Stimulated activated CD4-positive, alpha-beta T cell treated with anti-CD3 and anti-CD28 coated beads, TNF-alpha, amount 100 ng/mL, for 48 hours (primary cell): ENCODE measurements at regions not wholly inside any gene's neighbourhood (a gene's known extent, or its start where the extent isn't known, plus 50 kb on each side); places are given as distances from the start of the nearest gene placed in this dataset.

Source experiments
- DNase-seq, 3 donors: peaks; one replicate each; pipeline ENCODE4 v3.0.0-alpha.2; 2020; ENCODE audit warnings: low read depth in 3 of 3

- no peak for DNase-seq
Observed at GRCh38 chr1:34655875-34656240, 99.0 kb upstream of the GJB5 start.

GRCh38 chr1:34656299-34656698, 98.5 kb upstream of the GJB5 start:
- DNase-seq = no peak

DNA sequence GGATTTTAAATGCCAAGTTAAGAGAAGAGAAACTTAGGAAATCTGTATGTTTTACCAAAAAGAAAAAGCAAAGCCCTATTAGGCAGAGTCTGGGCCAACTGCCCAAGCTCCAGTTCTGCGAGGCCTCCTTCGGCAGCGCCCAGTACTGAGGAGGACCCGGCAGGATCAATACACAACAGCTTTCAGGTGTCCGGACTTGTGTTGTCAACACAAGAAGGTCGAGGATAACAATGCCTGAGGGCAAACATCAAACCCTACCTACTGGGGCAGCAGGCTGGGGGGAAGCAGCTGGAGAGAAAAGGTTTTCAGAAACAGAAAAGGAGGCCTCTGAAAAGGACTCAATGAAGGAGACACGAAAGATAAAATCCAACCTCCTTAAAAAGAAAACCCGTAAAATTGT, 98.1 kb upstream of the GJB5 start:
- no peak for DNase-seq

GRCh38 chr1:34657266-34657665, 97.6 kb upstream of the GJB5 start:
- no peak for DNase-seq

GRCh38 chr1:34657849-34658248, 97.0 kb upstream of the GJB5 start:
- no peak for DNase-seq

- DNase-seq = no peak
Observed at GRCh38 chr1:34663031-34663430, 91.8 kb upstream of the GJB5 start.

GRCh38 chr1:34668063-34668462, 86.8 kb upstream of the GJB5 start:
- no peak for DNase-seq

DNA sequence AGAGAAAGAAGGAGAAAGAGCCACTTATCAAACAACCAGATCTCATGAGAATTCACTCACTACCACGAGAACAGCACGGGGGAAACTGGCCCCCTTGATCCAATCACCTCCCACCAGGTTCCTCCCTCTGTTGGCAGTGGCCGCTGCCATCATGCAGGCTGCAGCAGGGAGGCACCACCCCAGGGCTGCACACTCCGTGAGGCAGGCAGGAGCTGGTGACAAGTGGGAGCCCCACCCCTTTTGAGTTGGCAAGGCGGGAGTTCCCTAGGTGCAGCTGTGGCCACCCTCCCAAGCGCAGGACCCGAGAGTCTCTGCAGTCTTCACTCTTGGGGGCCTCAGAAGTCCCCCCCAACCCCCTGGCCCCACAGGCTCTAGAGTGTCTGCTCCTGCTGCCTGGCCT, 83.9 kb upstream of the GJB5 start:
- no peak for DNase-seq

GRCh38 chr1:34671887-34672286, 83.0 kb upstream of the GJB5 start:
- no peak for DNase-seq

DNA sequence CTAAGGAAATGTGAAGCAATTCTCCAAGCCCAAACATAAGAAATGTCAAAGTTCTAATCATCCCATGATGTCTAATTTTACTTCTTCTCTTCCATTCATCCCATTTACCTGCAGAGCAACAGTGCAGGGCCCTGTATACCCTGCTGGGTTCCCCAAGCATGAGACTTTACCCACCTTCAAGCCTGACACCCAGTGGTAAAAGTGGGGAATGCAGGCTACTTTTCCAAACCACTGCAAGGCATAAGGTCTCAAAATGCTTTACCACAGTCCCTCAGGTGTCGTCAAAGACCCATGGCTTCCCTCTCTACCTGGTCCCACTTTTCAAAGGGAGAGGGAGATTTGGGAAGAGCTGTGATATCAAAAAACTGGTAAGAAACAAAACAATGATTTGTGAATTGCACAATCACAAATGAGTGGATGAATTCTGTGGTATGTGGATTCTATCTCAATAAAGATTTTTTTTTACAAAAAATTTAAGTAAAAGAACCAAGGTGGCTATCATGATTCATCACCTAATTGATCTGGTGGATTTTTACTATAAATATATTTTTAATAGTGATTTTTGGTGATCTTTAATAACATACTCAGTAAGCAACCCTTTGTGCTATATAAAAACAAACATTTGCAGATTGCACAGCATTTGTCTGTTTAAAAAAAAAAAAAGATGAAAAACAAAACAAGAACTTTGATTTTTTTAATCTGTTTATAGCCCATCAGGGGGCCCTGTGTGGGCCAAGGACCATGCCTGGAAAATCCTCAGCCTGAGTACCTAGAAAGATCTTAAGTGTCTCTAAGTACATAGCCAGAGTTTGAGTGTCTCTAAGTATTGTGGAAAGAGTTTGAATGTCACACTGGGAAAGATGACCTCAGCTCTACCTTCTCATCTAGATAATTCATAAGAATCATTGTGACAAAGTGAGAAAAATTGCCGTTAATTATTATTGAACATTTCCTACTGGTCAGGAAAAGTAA, 73.1 kb upstream of the GJB5 start:
- DNase-seq = peak; percentile 15 to 39 (median 22)

DNA sequence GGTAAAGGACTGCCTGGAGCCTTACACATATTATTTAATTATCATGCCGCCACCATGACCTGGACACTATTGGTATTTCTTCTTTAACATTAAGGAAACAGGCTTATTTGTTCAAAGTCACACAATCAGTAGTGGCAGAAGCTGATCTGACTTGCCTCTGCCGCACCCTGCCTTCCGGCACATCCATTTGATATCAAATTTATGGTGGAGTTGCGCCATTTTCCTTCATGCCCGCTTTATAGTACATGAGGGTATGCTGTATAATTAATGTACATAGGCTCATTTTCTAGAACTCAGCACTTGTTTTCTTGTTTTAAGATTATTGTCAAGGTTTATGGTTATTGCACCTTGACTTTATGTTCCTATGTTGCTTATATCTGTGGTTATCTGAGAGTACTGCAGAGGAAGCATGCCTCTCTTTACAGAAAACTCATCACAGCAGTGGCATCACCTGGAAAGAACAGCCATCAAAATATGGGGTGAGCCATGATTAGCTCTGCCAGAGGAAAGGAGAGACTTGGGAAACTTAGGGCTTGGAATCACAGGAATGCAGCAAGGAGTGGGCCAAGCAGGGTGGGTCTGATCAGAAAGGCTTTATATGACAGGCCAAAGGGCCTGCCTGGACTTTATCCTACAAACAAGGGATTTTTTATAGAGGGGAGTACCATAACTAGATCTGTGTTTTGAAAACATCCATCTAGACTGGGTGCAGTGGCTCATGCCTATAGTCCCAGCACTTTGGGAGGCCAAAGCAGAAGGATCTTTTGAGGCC, 72.2 kb upstream of the GJB5 start:
- no peak for DNase-seq

DNA sequence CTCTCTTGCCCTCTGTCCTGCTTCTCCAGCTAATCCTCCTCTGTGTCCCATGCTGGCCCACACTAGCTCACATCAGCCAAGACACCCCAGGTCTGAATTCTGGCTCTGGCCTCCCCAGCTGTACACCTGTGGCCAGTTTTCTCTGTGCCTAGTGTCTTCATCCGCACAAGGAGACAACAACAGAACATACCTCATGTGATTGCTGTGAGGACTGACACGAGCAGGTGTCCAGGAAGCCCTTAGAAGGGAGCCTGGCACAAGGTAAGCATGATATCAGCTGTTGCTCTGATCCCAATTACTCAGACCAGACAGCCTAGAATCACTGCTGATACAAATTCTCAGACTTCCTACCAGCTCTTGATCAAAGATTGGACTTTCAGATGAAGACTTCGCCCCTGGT, 71.2 kb upstream of the GJB5 start:
- DNase-seq = no peak

- peak in 1 of 3 donors; percentile 1 for DNase-seq
Observed at GRCh38 chr1:34684266-34684665, 70.6 kb upstream of the GJB5 start.

DNA sequence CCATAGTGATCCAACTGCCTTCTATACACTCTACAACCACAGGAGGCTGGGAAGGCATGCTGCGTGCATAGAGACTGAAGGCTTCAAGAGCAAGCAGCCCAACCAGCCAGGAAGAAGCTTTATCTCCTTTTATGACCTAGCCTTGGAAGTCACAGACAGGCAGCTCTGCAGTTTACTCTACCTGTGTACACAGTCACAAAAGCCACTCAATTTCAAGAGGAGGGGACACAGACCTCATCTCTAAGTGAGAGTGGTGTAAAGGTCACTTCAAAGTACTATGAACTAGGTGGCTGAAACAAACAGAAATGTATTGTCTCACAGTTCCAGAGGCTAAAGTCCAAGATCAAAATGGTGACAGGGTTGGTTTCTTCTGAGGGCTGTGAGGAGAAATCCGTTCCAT, 69.6 kb upstream of the GJB5 start:
- DNase-seq = no peak

DNA sequence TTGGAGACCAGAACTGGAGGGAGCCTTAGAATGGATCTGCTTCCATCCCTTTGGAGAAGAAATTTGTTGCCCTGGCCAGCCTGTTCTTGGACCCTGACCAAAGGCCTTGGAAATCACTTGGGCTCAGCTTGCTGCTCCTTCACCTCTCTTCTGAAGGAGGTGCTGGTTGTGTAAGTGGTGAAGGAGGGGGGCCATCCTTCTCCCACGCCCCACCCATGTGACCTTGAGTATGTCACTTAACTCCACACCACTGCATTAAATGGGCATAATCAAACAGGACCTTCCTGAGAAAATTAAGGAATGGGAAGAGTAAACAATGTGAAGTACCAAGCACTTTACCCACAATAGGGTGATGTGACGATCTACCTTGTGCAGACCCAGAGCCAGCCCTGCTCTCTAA, 68.3 kb upstream of the GJB5 start:
- DNase-seq = no peak

DNA sequence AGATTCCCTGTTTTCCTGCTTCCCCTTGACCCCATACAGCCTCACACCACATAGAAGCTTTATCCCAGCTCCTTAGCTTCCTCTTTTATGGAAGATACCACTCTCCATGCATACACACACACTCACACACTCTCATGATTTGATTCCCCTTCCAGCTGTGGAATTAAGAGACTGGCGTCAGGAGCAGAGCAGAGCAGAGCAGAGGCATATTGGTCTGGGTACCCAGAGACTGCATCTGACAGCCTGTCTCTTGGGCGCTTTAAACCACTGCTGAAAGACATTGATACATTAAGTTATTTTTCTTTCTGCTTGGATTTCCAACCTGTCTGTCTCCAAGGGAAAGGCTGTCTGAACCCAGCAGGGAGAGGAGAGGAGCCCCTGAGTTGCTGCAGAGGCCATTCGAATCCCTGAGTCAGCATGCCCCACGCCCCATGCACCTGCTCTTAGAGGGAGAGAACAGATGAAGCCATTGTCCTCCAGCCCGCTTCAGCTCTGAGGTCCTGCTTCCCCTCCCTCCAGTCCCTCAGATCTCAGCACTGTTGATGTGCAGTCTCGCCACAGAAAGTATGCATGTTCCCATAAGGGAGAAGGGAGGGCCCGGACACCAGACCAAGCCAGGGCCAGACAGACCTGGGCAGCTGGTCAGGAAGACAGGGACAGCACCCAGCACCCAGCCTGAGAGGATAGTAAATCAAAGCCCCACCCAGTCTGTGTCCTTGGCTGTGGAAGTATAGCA, 66.7 kb upstream of the GJB5 start:
- DNase-seq = no peak

DNA sequence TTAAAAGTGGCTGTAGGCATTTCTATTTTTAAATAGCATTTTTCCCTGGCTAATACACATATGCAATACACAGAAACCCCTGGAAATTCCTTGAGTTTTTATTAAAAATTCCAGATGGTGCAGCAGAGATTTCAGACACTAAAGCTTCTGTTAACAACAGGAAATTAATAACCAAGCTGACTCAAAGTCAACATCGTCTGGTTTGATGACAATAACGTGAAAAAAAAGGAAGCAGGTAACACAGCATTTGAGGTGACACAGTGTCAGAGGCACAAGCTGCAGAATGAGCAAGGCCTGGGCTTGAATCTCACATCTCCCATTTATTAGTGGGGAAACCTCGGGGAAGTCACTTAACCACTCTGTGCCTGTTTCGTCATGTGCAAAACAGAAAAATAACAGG, 64.6 kb upstream of the GJB5 start:
- no peak for DNase-seq

DNA sequence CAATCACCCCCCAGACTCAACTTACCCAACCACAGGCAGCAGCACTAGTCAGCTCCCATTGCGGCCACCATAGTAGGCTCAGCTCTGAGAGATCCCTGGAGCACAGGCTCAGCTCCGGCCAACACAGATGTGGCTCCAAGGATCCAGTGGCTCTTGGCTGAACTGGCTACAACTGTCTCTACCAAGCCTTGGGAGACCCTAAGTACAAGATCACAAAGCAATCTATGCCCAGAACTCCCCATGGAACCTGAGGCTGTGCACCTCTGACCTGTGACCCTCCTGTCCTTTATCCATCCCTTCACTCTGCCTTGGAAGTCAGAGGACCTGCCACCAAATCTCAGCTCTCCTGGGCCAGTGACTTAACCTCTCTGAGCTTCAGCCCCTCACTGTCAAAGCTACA, 61.8 kb upstream of the GJB5 start:
- no peak for DNase-seq

DNA sequence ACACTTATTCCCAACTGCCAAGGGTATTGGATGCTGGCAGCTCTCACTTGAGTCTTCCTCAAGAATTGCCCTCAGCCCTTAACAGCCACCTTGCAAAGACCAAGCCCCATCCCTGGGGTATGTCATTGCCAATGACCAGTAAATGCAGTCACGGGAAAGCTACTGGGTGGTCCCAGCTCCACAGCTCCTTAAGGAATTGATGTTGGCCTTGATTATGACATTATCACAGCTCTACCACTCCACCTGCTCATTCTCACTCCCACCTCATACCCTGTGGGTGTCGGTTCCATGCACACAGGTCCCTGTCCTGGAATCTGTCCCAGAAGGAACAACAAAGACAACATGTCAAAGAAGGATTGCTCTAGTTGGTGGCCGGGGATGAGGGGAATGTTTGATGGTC, 60.5 kb upstream of the GJB5 start:
- no peak for DNase-seq

DNA sequence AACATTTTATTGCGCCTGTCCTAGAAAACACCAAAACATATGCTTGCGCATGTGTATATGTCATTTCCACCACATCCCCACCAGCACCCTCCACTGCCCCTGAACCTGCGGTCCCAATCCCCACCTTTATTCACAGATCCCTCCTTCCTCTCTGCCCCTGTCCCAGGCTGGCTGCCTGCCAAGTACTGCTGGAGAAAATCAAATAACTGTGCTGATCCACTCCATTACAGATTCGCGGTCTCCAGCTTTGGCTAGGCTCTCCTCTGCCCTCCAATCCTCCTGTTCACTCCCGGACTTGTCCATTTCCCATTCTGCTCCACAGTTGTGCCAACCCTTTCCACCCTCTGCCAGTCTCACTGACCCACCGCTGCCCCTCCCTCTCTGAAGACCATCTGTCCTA, 59.3 kb upstream of the GJB5 start:
- DNase-seq = no peak

DNA sequence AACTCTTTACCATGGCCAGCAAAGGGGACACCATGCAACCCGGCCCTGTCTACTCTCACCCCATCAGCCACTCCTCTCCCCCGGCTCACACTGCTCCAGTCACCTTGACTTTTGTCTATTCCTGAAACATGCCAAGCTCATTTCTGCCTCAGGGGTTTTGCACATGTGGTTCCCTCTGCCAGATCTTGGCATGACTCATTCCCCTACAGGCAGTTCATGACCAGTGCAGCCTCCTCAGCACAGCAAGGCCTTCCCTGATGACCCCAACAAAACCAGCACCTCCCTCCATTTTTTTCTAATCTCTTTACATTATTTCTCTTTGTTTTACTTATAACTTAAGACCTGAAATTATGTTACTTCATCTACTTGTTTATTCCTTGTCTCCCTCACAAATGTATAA, 58.6 kb upstream of the GJB5 start:
- DNase-seq = no peak

- no peak for DNase-seq
Observed at GRCh38 chr1:34696981-34697380, 57.9 kb upstream of the GJB5 start.
